HCT116 (cell line): ENCODE measurements at regions not wholly inside any gene's neighbourhood (a gene's known extent, or its start where the extent isn't known, plus 50 kb on each side); places are given as distances from the start of the nearest gene placed in this dataset.

ENCODE experiments used
- CEBPB ChIP-seq: IDR thresholded peaks from 2 replicates; pipeline ENCODE4 v1.6.1; 2012; ENCODE audit warnings: low read depth
- EGR1 ChIP-seq: IDR thresholded peaks from 2 replicates; pipeline ENCODE4 v1.6.1; 2012; ENCODE audit warnings: low read depth
- EZH2 ChIP-seq: fragments of 200-600 bp; sonication (generic); IDR thresholded peaks from 2 replicates; pipeline ENCODE4 v1.6.1; 2017; ENCODE audit warnings: antibody characterized with exemption, mixed run types
- EZH2phosphoT487 ChIP-seq: fragments of 200-600 bp; IDR thresholded peaks from 2 replicates; pipeline ENCODE4 v1.6.1; 2018; ENCODE audit warnings: antibody characterized with exemption, borderline replicate concordance
- JUND ChIP-seq: IDR thresholded peaks from 2 replicates; pipeline ENCODE4 v1.6.1; 2012
- POLR2A ChIP-seq: IDR thresholded peaks from 2 replicates; pipeline ENCODE4 v1.7.0; 2011; ENCODE audit warnings: borderline replicate concordance; ENCODE audit not compliant: insufficient read depth, insufficient read length; ENCODE audit errors: extremely low read depth
- POLR2AphosphoS5 ChIP-seq: IDR thresholded peaks from 2 replicates; pipeline ENCODE4 v1.6.1; 2011; ENCODE audit warnings: mild to moderate bottlenecking, low read depth, low read length, moderate library complexity
- SIN3A ChIP-seq: IDR thresholded peaks from 2 replicates; pipeline ENCODE4 v1.6.1; 2012; ENCODE audit warnings: low read depth
- YY1 ChIP-seq: IDR thresholded peaks from 2 replicates; pipeline ENCODE4 v1.6.1; 2011; ENCODE audit warnings: low read length, low read depth, moderate library complexity, mild to moderate bottlenecking; ENCODE audit not compliant: insufficient replicate concordance; ENCODE audit errors: extremely low read depth
- ZFX ChIP-seq: fragments of 450-650 bp; IDR thresholded peaks from 2 replicates; pipeline ENCODE4 v1.6.1; 2017
- ZNF274 ChIP-seq: fragments of 200-500 bp; sonication (Bioruptor generic); IDR thresholded peaks from 2 replicates; pipeline ENCODE4 v1.6.1; 2014; ENCODE audit warnings: mild to moderate bottlenecking, low read depth, low read length, inconsistent platforms
- TF ChIP-seq, protein P1 (sequence below), 3 experiments: fragments of 200-600 bp in 1 of 3; sonication (generic) in 1 of 3; IDR thresholded peaks in 2 of 3; conservative IDR thresholded peaks in 1 of 3; 2 replicates each; pipeline ENCODE4 v1.5.1; 2012 to 2017; ENCODE audit warnings: low read depth in 2 of 3, low read length in 2 of 3, antibody characterized with exemption in 1 of 3, borderline replicate concordance in 1 of 3, control low read depth in 1 of 3, mild to moderate bottlenecking in 1 of 3, mixed read lengths in 1 of 3, mixed run types in 1 of 3, moderate library complexity in 1 of 3; ENCODE audit not compliant: insufficient read depth in 1 of 3

GRCh38 chr13:40120781-40121180 lies 465.3 kb downstream of the COG6 start:
- no peak for TF ChIP-seq EZH2
- no peak for TF ChIP-seq POLR2A
- no peak for TF ChIP-seq CEBPB
- TF ChIP-seq, protein P1, sequence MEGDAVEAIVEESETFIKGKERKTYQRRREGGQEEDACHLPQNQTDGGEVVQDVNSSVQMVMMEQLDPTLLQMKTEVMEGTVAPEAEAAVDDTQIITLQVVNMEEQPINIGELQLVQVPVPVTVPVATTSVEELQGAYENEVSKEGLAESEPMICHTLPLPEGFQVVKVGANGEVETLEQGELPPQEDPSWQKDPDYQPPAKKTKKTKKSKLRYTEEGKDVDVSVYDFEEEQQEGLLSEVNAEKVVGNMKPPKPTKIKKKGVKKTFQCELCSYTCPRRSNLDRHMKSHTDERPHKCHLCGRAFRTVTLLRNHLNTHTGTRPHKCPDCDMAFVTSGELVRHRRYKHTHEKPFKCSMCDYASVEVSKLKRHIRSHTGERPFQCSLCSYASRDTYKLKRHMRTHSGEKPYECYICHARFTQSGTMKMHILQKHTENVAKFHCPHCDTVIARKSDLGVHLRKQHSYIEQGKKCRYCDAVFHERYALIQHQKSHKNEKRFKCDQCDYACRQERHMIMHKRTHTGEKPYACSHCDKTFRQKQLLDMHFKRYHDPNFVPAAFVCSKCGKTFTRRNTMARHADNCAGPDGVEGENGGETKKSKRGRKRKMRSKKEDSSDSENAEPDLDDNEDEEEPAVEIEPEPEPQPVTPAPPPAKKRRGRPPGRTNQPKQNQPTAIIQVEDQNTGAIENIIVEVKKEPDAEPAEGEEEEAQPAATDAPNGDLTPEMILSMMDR (IDR thresholded peaks at IDR 0.05 in 2 of 3, conservative IDR thresholded peaks at IDR 0.05 in 1 of 3; ENCODE audit: borderline replicate concordance in 1 of 3, insufficient read depth in 1 of 3, low read depth in 2 of 3, low read length in 2 of 3): no peak
- TF ChIP-seq JUND: no peak
- no peak for TF ChIP-seq EZH2phosphoT487
- TF ChIP-seq POLR2AphosphoS5: no peak
- TF ChIP-seq SIN3A: no peak
- TF ChIP-seq ZFX: no peak
- TF ChIP-seq YY1: no peak
- no peak for TF ChIP-seq ZNF274
- no peak for TF ChIP-seq EGR1
